ENCODE measurements at regions not wholly inside any gene's neighbourhood (a gene's known extent, or its start where the extent isn't known, plus 50 kb on each side); places are given as distances from the start of the nearest gene placed in this dataset.

- ChIA-PET CTCF (interaction anchor here (0.5 to 0.7 kb wide), 2 partner anchors 60 to 528 kb away, joined by 3 read pairs; no protein-coding TSS in a partner anchor), POLR2A (ENCODE audit: low non-redundant PET) (no interaction called here)
- DNase-seq (ENCODE audit: low spot score) = no peak
- no peak overlapping the region for H3K27ac ChIP-seq
- no peak for TF ChIP-seq CTCF (conservative IDR thresholded peaks at IDR 0.05; ENCODE audit: low read depth)
These were observed 78.3 kb upstream of the SLC4A4 start for GRCh38 chr4:71260544-71260943.

- no peak overlapping the region for H3K27ac ChIP-seq
- DNase-seq (ENCODE audit: low spot score) = no peak
- TF ChIP-seq CTCF (conservative IDR thresholded peaks at IDR 0.05; ENCODE audit: low read depth) = no peak
- POLR2A ChIA-PET (ENCODE audit: low non-redundant PET) = no interaction called here
- CTCF ChIA-PET = no interaction called here
These were observed 77.8 kb upstream of the SLC4A4 start for GRCh38 chr4:71261001-71261400.

- CTCF ChIA-PET = no interaction called here
- DNase-seq (ENCODE audit: low spot score) = no peak
- no peak for TF ChIP-seq CTCF (conservative IDR thresholded peaks at IDR 0.05; ENCODE audit: low read depth)
- no peak overlapping the region for H3K27ac ChIP-seq
- POLR2A ChIA-PET (ENCODE audit: low non-redundant PET) = no interaction called here
These were observed 77.1 kb upstream of the SLC4A4 start for GRCh38 chr4:71261633-71262121.

GRCh38 chr4:71262161-71262560 is 76.7 kb upstream of the SLC4A4 start:
- H3K27ac ChIP-seq = no peak overlapping the region
- no peak for TF ChIP-seq CTCF (conservative IDR thresholded peaks at IDR 0.05; ENCODE audit: low read depth)
- POLR2A ChIA-PET (ENCODE audit: low non-redundant PET) = no interaction called here
- CTCF ChIA-PET = no interaction called here
- DNase-seq (ENCODE audit: low spot score) = no peak

GRCh38 chr4:71266090-71266794 is 72.6 kb upstream of the SLC4A4 start:
- TF ChIP-seq CTCF (conservative IDR thresholded peaks at IDR 0.05; ENCODE audit: low read depth) = no peak
- ChIA-PET CTCF (no interaction called here), POLR2A (ENCODE audit: low non-redundant PET) (no interaction called here)
- DNase-seq (ENCODE audit: low spot score) = no peak
- no peak overlapping the region for H3K27ac ChIP-seq

- H3K27ac ChIP-seq = no peak overlapping the region
- TF ChIP-seq CTCF (conservative IDR thresholded peaks at IDR 0.05; ENCODE audit: low read depth) = no peak
- CTCF ChIA-PET = no interaction called here
- no peak for DNase-seq (ENCODE audit: low spot score)
- POLR2A ChIA-PET (ENCODE audit: low non-redundant PET) = no interaction called here
These were observed 71.6 kb upstream of the SLC4A4 start for GRCh38 chr4:71267244-71267643.
